ENCODE measurements at regions not wholly inside any gene's neighbourhood (a gene's known extent, or its start where the extent isn't known, plus 50 kb on each side); places are given as distances from the start of the nearest gene placed in this dataset.

DNA sequence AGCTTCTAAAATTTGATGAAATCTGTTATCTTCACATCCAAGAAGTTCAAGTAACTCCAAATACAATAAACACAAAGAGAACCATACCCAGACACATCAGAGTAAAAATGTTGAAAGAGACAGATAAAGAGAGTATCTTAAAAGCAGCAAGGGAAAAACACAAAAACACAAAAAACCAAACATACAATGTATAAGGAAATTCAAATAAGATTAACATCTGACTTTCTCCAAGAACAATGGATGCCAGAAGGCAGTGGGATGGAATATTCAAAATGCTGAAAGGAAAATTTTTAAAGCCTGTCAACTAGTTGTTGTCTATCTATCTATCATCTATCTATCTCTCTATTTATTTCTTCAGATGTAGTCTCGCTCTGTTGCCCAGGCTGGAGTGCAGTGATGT lies 72.4 kb upstream of the MKLN1 start:
- Mint-ChIP-seq H3K4me3 (no peak overlapping the region), H3K4me1 (no peaks in the 10 kb centered on the region), H3K36me3 (peaks cover 13% of the 10 kb centered on the region), H3K9me3 (peaks cover 14% of the 10 kb centered on the region), H3K27ac (no peak overlapping the region), H3K27me3 (peaks cover 9% of the 10 kb centered on the region)
- DNase-seq (ENCODE audit: low spot score in 2 of 2) (no peak), ATAC-seq (ENCODE audit: low read depth) (no peak)

DNA sequence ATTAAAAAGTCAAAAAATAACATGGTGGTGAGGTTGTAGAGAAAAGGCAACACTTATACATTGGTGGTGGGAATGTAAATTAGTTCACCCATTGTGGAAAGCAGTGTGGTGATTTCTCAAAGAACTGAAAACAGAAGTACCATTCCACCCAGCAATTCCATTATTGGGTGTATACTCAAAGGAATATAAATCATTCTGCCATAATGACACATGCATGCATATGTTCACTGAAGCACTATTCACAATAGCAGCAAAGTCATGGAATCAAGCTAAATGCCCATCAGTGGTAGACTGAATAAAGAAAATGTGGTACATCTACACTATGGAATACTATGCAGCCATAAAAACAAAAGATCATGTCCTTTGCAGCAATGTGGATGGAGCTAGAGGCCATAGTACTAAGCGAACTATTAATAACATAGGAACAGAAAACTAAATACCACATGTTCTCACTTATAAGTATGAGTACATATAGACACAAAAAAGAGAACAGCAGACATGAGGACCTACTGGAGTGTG lies 66.1 kb upstream of the MKLN1 start:
- DNase-seq (ENCODE audit: low spot score in 2 of 2) (no peak), ATAC-seq (ENCODE audit: low read depth) (no peak)
- Mint-ChIP-seq H3K9me3 (no peaks in the 10 kb centered on the region), H3K36me3 (no peaks in the 10 kb centered on the region), H3K4me1 (peaks cover 9% of the 10 kb centered on the region), H3K27me3 (no peaks in the 10 kb centered on the region), H3K27ac (no peak overlapping the region), H3K4me3 (no peak overlapping the region)

DNA sequence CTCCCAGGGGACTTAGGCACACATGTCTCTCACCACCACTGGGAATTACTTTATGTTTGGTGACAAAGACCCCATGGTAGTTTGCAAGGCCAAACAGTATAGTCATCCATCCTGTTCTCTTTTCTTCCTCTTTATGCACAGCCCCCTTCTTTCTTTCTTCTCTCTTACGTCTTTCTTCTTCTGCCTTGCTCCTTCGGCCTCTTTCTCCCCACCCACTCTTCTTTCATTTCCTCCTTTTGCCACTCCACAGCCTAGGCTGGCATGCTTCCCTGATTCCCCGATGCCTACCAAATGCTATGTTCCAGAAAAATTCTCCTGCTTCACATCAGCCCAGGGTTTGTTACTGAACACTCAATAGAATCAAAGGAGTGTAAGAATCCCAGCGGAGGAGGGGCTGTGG lies 62.4 kb upstream of the MKLN1 start:
- Mint-ChIP-seq H3K9me3 (peaks cover 3% of the 10 kb centered on the region), H3K36me3 (peaks cover 3% of the 10 kb centered on the region), H3K27me3 (no peaks in the 10 kb centered on the region), H3K4me3 (no peak overlapping the region), H3K27ac (peak overlapping the region; percentile 8), H3K4me1 (peaks cover 9% of the 10 kb centered on the region)
- peak; percentile 41 for ATAC-seq (ENCODE audit: low read depth)
- no peak for DNase-seq (ENCODE audit: low spot score in 2 of 2)

DNA sequence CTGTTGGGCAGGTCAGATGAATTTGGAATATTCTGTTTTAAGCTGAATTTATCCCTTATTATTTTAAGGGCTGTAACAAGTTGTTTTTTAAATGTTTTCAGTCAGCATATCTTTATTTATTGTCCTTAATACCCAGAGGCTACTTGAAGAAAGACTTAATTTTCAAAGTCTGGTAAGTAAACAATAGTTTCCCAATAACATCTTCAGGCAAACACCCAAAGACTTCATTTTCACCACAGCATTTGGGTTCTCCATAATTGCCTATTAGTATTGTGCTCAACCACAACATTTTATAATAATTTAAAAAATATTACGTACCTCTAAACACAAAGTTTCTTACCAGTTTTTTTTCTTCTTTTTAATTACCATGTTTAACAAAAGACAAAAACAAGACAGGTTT lies 60.0 kb upstream of the MKLN1 start:
- Mint-ChIP-seq H3K27me3 (no peaks in the 10 kb centered on the region), H3K4me1 (peaks cover 13% of the 10 kb centered on the region), H3K9me3 (peaks cover 6% of the 10 kb centered on the region), H3K27ac (peak overlapping the region; percentile 41), H3K36me3 (peaks cover 3% of the 10 kb centered on the region), H3K4me3 (no peak overlapping the region)
- ATAC-seq (ENCODE audit: low read depth) (no peak), DNase-seq (ENCODE audit: low spot score in 2 of 2) (no peak)

DNA sequence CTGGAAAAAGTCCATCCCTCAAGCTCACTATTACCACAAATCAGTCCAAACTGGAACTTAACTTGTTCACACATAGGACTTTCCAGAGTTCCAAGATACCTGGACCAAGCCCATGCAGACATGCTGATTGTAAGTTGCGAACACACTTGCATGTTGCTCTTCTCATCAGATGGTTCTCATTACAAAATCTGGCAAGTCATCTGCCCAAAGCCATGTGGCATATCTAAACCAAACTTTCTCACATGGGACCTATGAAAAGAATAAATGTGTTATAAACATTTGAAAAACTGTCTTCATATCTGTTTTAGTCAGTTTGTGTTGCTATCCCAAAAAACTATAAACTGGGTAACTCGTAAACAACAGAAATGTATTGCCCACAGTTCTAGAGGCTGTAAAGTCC lies 58.8 kb upstream of the MKLN1 start:
- Mint-ChIP-seq H3K27me3 (no peaks in the 10 kb centered on the region), H3K36me3 (peaks cover 3% of the 10 kb centered on the region), H3K4me1 (peaks cover 17% of the 10 kb centered on the region), H3K4me3 (no peak overlapping the region), H3K9me3 (peaks cover 6% of the 10 kb centered on the region), H3K27ac (no peak overlapping the region)
- no peak for DNase-seq (ENCODE audit: low spot score in 2 of 2)
- no peak for ATAC-seq (ENCODE audit: low read depth)

DNA sequence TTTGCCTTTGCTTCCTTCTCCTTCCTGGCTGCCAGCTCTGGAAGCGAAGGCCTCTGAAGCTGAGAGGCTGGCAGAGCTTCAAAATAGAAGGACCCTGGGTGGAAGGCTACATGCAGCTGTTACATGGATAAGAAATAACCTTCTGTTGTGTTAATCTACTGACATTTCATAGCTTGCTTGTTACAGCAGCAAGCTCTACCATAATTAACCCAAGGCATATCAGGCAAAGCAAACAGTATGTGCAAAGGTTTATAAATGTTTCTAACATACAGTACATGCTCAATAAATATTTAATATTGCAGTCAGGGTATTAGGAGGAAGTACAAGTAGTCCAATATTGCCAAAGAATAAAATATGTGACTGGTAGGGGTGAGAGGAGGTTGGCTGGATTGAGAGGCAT lies 55.6 kb upstream of the MKLN1 start:
- Mint-ChIP-seq H3K36me3 (peaks cover 3% of the 10 kb centered on the region), H3K27ac (no peak overlapping the region), H3K4me1 (peaks cover 8% of the 10 kb centered on the region), H3K4me3 (no peak overlapping the region), H3K27me3 (peaks cover 1% of the 10 kb centered on the region), H3K9me3 (peaks cover 6% of the 10 kb centered on the region)
- ATAC-seq (ENCODE audit: low read depth), result no peak
- no peak for DNase-seq (ENCODE audit: low spot score in 2 of 2)

DNA sequence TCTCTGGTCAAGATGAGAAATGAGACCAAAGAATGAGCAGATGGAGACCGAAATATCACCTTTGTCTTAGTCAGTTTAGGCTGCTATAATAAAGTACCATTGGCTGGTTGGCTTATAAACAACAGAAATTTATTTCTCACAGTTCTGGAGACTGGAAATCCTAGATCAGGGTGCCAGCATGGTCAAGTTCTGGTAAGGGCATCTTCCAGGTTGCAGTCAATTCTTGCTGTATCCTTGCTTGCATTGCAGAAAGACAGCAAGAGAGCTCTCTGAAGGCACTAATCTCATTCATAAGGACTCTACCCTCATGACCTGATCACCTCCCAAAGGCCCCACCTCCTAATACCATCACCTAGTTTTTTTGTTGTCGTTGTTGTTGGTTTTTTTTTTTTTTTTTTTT lies 52.7 kb upstream of the MKLN1 start:
- ATAC-seq (ENCODE audit: low read depth) (no peak), DNase-seq (ENCODE audit: low spot score in 2 of 2) (no peak)
- H3K27ac Mint-ChIP-seq, result no peak overlapping the region
- H3K9me3 Mint-ChIP-seq, result peaks cover 3% of the 10 kb centered on the region
- peaks cover 8% of the 10 kb centered on the region for H3K4me1 Mint-ChIP-seq
- H3K4me3 Mint-ChIP-seq, result no peak overlapping the region
- H3K36me3 Mint-ChIP-seq, result no peaks in the 10 kb centered on the region
- H3K27me3 Mint-ChIP-seq, result peaks cover 1% of the 10 kb centered on the region

DNA sequence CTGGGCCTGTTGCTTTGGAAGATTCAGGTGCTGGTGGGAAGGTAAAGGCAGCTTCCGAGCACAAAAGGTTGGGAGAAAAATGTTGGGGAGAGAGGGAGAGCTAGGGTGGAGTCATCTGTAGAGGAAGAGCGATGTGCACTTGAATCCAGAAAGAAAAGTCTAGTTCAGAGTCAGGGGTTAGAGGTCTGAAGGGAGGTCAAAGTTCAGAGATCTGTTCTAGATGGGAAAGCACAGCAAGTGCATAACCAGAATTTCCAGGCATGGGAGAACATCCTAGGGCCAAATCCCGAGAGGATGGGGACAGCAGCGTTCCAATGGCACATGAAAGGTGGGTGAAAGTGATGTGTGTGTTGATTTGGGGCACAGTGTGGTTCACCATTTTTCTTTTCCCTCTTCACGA lies 51.5 kb upstream of the MKLN1 start:
- Mint-ChIP-seq H3K9me3 (peaks cover 3% of the 10 kb centered on the region), H3K4me3 (no peak overlapping the region), H3K27ac (no peak overlapping the region), H3K27me3 (peaks cover 1% of the 10 kb centered on the region), H3K4me1 (peaks cover 8% of the 10 kb centered on the region), H3K36me3 (no peaks in the 10 kb centered on the region)
- ATAC-seq (ENCODE audit: low read depth), result no peak
- DNase-seq (ENCODE audit: low spot score in 2 of 2), result no peak

DNA sequence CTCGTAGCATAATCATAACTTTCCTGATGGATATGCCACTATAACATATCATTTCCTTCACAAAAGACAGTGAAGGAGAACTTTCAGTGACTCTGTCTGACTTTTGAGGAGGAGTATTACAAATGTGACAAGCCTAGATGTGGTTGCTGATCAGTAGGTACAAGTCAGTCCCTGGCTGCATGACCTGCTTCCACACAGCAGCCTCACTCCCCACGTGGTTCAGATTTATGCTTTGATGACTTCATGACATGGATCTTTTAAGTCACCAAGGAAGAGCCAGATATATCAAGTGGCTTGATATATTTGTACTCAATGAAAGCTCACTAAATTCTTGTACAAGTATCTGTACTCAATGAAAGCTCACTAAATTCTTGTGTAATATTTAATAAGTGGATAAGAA lies 50.9 kb upstream of the MKLN1 start:
- DNase-seq (ENCODE audit: low spot score in 2 of 2) (no peak), ATAC-seq (ENCODE audit: low read depth) (no peak)
- Mint-ChIP-seq H3K27ac (no peak overlapping the region), H3K4me1 (peaks cover 8% of the 10 kb centered on the region), H3K36me3 (no peaks in the 10 kb centered on the region), H3K4me3 (no peak overlapping the region), H3K9me3 (peaks cover 3% of the 10 kb centered on the region), H3K27me3 (peaks cover 1% of the 10 kb centered on the region)

Data from memory B cell (primary cell).